Uterus (tissue), 2 donors: ENCODE measurements at regions not wholly inside any gene's neighbourhood (a gene's known extent, or its start where the extent isn't known, plus 50 kb on each side); places are given as distances from the start of the nearest gene placed in this dataset.

Experiments
- CTCF ChIP-seq, 4 experiments: fragments of 200-600 bp in 2 of 4; fragments of 450-650 bp in 2 of 4; sonication (generic) in 2 of 4; IDR thresholded peaks; one replicate each; pipeline ENCODE4 v1.5.1; 2016 to 2019; ENCODE audit warnings: antibody characterized with exemption in 4 of 4, mild to moderate bottlenecking in 2 of 4, moderate library complexity in 1 of 4
- POLR2A ChIP-seq, 2 donors: fragments of 450-650 bp; IDR thresholded peaks; one replicate each; pipeline ENCODE4 v1.6.1; 2016; ENCODE audit warnings: antibody characterized with exemption in 2 of 2, mild to moderate bottlenecking in 1 of 2, moderate library complexity in 1 of 2

- no peak for TF ChIP-seq CTCF (IDR thresholded peaks at IDR 0.05)
- no peak for TF ChIP-seq POLR2A (IDR thresholded peaks at IDR 0.05)
Measured at GRCh38 chr3:157876556-157876955, 229.7 kb downstream of the SHOX2 start.
